ENCODE measurements at regions not wholly inside any gene's neighbourhood (a gene's known extent, or its start where the extent isn't known, plus 50 kb on each side); places are given as distances from the start of the nearest gene placed in this dataset.

DNA sequence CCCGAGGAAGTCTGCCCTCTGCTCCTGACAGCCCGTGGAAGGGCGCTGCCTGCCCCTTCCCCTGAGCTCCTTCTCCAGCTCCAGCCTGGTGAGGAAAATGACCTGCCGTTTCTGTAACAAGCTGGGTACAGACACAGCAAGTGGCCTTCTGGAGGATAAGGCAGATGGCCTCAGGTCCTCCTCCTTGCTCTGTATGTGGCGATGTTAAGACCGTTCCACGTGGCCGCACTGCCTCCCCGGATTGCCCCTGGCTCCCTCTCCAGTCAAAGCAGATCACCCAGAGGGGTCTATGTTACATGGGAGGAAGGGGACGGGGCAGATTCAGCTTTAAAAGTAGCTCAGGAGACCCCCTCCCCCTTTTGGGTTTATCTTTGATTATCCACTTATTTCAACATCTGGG is 80.3 kb upstream of the GATB start:
- no peak for DNase-seq (ENCODE audit: low spot score)
- Histone ChIP-seq H3K36me3 (no peaks in the 10 kb centered on the region), H3K27me3 (no peaks in the 10 kb centered on the region), H3K4me1 (no peaks in the 10 kb centered on the region), H3K9me3 (peaks cover 0 to 5% of the 10 kb centered on the region in 2 donors), H3K27ac (no peak overlapping the region), H3K4me3 (no peak overlapping the region)
- TF ChIP-seq, protein P1, sequence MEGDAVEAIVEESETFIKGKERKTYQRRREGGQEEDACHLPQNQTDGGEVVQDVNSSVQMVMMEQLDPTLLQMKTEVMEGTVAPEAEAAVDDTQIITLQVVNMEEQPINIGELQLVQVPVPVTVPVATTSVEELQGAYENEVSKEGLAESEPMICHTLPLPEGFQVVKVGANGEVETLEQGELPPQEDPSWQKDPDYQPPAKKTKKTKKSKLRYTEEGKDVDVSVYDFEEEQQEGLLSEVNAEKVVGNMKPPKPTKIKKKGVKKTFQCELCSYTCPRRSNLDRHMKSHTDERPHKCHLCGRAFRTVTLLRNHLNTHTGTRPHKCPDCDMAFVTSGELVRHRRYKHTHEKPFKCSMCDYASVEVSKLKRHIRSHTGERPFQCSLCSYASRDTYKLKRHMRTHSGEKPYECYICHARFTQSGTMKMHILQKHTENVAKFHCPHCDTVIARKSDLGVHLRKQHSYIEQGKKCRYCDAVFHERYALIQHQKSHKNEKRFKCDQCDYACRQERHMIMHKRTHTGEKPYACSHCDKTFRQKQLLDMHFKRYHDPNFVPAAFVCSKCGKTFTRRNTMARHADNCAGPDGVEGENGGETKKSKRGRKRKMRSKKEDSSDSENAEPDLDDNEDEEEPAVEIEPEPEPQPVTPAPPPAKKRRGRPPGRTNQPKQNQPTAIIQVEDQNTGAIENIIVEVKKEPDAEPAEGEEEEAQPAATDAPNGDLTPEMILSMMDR (IDR thresholded peaks at IDR 0.05) = no peak

DNA sequence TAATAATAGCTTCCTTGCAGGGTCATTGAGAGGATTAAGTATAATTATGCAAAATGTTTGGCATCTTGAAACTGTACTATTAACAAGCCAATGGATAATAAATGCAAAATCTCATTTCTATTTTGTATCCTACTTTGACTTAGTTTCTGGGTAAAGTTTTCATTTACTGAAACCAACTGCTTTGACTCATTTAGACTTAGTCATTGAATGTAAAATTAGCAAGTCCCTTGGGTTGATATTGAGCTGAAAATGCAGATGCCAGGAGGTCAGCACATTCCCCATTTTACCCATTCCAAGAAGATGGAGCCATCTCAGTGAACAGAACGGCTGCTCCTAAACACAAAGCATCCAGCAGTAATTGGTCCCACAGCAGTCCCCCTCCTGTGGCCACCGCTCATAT is 74.7 kb upstream of the GATB start:
- no peak overlapping the region for H3K4me3 ChIP-seq
- H3K36me3 ChIP-seq = no peaks in the 10 kb centered on the region
- H3K4me1 ChIP-seq = no peaks in the 10 kb centered on the region
- TF ChIP-seq, protein P1 (IDR thresholded peaks at IDR 0.05) = no peak
- no peak for DNase-seq (ENCODE audit: low spot score)
- no peak overlapping the region for H3K27ac ChIP-seq
- no peaks in the 10 kb centered on the region for H3K27me3 ChIP-seq
- H3K9me3 ChIP-seq = no peaks in the 10 kb centered on the region

DNA sequence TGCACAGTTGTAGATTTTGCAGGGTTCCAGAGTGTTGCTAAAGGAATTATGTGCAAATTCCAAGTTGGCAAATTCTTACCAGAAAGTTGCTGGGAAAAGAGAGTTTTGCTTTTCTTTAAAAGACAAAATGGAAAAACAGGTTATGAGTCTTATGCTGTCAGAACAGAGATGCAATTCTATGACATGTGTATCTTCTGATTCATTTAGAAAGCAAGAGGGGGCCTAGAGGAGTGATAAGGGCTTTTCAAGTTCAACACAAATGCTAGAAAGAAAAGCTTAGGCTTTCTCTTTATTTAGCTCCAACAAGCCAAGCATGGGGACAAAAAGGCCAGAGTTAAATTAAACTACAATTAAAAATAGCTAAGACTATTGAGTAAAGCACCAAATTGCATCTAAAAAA is 72.4 kb upstream of the GATB start:
- Histone ChIP-seq H3K4me3 (no peak overlapping the region), H3K36me3 (no peaks in the 10 kb centered on the region), H3K27ac (no peak overlapping the region), H3K9me3 (no peaks in the 10 kb centered on the region), H3K27me3 (no peaks in the 10 kb centered on the region), H3K4me1 (no peaks in the 10 kb centered on the region)
- DNase-seq (ENCODE audit: low spot score) = no peak
- TF ChIP-seq, protein P1 (IDR thresholded peaks at IDR 0.05) = no peak

DNA sequence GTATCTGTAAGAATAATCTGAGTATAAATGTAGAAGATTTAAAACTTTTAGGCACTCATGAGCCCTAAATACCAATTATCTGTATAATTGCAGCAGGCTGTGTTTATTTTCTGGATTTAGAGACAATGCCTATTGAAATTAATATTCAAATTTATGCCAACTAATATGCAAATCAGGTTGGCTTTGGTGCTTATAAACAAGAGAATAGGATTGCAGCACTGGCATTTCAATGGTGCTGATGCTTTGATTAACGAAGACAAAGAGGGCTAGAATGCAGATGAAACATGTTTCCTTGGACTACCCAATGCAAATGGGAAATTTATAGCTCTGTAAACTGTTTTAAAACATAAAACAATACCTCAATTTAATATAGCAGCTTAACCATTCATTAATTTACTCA is 70.7 kb upstream of the GATB start:
- no peaks in the 10 kb centered on the region for H3K36me3 ChIP-seq
- TF ChIP-seq, protein P1 (IDR thresholded peaks at IDR 0.05) = no peak
- no peaks in the 10 kb centered on the region for H3K9me3 ChIP-seq
- no peaks in the 10 kb centered on the region for H3K27me3 ChIP-seq
- no peak for DNase-seq (ENCODE audit: low spot score)
- no peaks in the 10 kb centered on the region for H3K4me1 ChIP-seq
- H3K27ac ChIP-seq = no peak overlapping the region
- H3K4me3 ChIP-seq = no peak overlapping the region

DNA sequence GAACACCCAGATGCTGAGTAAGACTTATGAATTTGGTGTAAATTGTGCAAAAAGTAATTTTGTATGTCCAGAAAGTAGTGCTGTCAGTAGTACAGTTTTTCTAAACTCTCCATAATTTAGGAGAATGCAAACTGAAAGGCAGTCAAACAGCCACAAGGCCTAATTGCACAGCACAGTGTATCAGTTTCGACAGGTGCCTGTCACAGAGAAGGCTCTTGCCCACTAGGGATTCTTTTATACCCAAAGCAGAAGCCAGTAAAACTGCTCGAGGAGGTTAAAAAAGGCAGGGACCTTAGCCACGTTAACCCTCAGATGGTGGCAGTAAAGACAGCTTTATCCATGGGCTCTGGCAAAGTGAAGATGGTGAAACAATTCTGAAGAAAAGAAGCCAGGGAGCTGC is 69.4 kb upstream of the GATB start:
- Histone ChIP-seq H3K27ac (no peak overlapping the region), H3K4me3 (no peak overlapping the region), H3K27me3 (no peaks in the 10 kb centered on the region), H3K36me3 (no peaks in the 10 kb centered on the region), H3K4me1 (no peaks in the 10 kb centered on the region), H3K9me3 (no peaks in the 10 kb centered on the region)
- no peak for DNase-seq (ENCODE audit: low spot score)
- TF ChIP-seq, protein P1 (IDR thresholded peaks at IDR 0.05) = no peak

DNA sequence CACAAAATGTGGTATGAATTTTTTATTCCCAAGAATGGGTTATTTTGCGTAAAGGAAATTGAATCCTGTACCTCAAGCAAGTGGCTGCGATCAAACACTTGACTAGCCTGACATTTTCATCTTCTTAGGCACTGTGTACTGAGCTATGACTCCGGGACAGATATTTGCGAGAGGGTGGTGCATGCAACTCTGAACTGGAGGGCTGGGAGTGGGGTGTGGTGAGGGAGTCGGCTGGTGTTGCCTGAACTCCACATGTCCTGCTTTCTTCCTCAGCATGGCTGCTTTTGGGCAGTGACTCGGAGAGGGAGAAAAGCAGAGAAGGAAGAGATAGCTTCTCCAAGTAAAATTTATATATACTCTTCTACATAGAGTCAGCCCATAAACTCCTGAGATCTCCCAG is 68.5 kb upstream of the GATB start:
- Histone ChIP-seq H3K4me1 (no peaks in the 10 kb centered on the region), H3K4me3 (no peak overlapping the region), H3K9me3 (no peaks in the 10 kb centered on the region), H3K27ac (no peak overlapping the region), H3K36me3 (no peaks in the 10 kb centered on the region), H3K27me3 (no peaks in the 10 kb centered on the region)
- TF ChIP-seq, protein P1 (IDR thresholded peaks at IDR 0.05) = no peak
- no peak for DNase-seq (ENCODE audit: low spot score)
